B cell (primary cell): ENCODE measurements at regions not wholly inside any gene's neighbourhood (a gene's known extent, or its start where the extent isn't known, plus 50 kb on each side); places are given as distances from the start of the nearest gene placed in this dataset.

Experiments used
- ATAC-seq: fragments of 200-7000 bp; cut with Tn5 transposase; one replicate; pipeline ENCODE4 v1.10.0; 2021; ENCODE audit warnings: low read depth, mild to moderate bottlenecking, moderate number of reproducible peaks, moderate library complexity
- CTCF ChIA-PET: fragments of 350-600 bp; sonication (Branson Sonifier 250); formaldehyde crosslinking; loops from one replicate; lab custom pipeline; 2021; ENCODE audit warnings: antibody characterized with exemption, inconsistent platforms; lab: Charles Lee
- POLR2A ChIA-PET: fragments of 350-600 bp; sonication (Branson Sonifier 250); formaldehyde crosslinking; loops from one replicate; lab custom pipeline; 2021; ENCODE audit warnings: antibody characterized with exemption; lab: Charles Lee
- DNase-seq: peaks from one replicate; pipeline ENCODE4 v3.0.0; 2013
- H2AFZ ChIP-seq: 2 replicates; pipeline ENCODE4 v1.6.1; 2012; ENCODE audit warnings: mild to moderate bottlenecking, low read depth, low read length; ENCODE audit not compliant: insufficient read depth, poor library complexity, severe bottlenecking
- H3K27ac ChIP-seq, 2 donors: 1 replicate in 1 of 2; 2 replicates in 1 of 2; pipeline ENCODE4 v1.5.1; 2012 to 2013; ENCODE audit warnings: low read length in 2 of 2, mild to moderate bottlenecking in 2 of 2, moderate library complexity in 1 of 2
- H3K27me3 ChIP-seq, 4 experiments: fragments of 200-600 bp in 1 of 4; sonication (generic) in 1 of 4; replicated peaks in 1 of 4; 1 replicate in 2 of 4; 2 replicates in 2 of 4; pipeline versions ENCODE4 v1.6.1 to v1.7.0; 2013 to 2016; ENCODE audit warnings: low read length in 3 of 4, mild to moderate bottlenecking in 2 of 4, mixed read lengths in 1 of 4, moderate library complexity in 1 of 4; ENCODE audit not compliant: insufficient read depth in 4 of 4, control insufficient read depth in 3 of 4; ENCODE audit errors: control extremely low read depth in 1 of 4
- H3K36me3 ChIP-seq, 2 experiments: replicated peaks in 1 of 2; 1 replicate in 1 of 2; 2 replicates in 1 of 2; pipeline versions ENCODE4 v1.6.1 to v1.7.1; 2013; ENCODE audit warnings: low read length in 1 of 2; ENCODE audit not compliant: insufficient read depth in 2 of 2, control insufficient read depth in 1 of 2; ENCODE audit errors: control extremely low read depth in 1 of 2, extremely low read depth in 1 of 2
- H3K4me1 ChIP-seq, 2 donors: fragments of 200-600 bp in 1 of 2; sonication (generic) in 1 of 2; 1 replicate in 1 of 2; 2 replicates in 1 of 2; pipeline versions ENCODE4 v1.5.1 to v1.6.1; 2013 to 2017; ENCODE audit warnings: low read length in 2 of 2; ENCODE audit not compliant: control insufficient read depth in 2 of 2, insufficient read depth in 2 of 2
- H3K4me2 ChIP-seq: replicated peaks from 2 replicates; pipeline ENCODE3; 2012; ENCODE audit warnings: mild to moderate bottlenecking, low read depth, low read length; ENCODE audit not compliant: poor library complexity, severe bottlenecking
- H3K4me3 ChIP-seq, 5 experiments: fragments of 200-600 bp in 1 of 5; sonication (generic) in 1 of 5; 1 replicate in 3 of 5; 2 replicates in 2 of 5; pipeline versions ENCODE4 v1.5.1 to v1.7.0; 2011 to 2016; ENCODE audit warnings: low read length in 4 of 5, mild to moderate bottlenecking in 4 of 5, low read depth in 2 of 5, control low read depth in 1 of 5, moderate library complexity in 1 of 5; ENCODE audit not compliant: insufficient read depth in 1 of 5; ENCODE audit errors: control extremely low read depth in 1 of 5, extremely low read depth in 1 of 5
- H3K79me2 ChIP-seq: fragments of 200-600 bp; sonication (generic); one replicate; pipeline ENCODE4 v1.6.0; 2016; ENCODE audit warnings: low read length; ENCODE audit not compliant: control insufficient read depth, insufficient read depth
- H3K9ac ChIP-seq: fragments of 200-600 bp; sonication (generic); 2 replicates; pipeline ENCODE4 v1.6.1; 2017; ENCODE audit warnings: mild to moderate bottlenecking, low read length, moderate library complexity
- H3K9me3 ChIP-seq, 3 donors: one replicate each; pipeline versions ENCODE4 v1.6.1 to v1.7.1; 2013; ENCODE audit warnings: low read length in 2 of 3; ENCODE audit not compliant: control insufficient read depth in 2 of 3, insufficient read depth in 1 of 3; ENCODE audit errors: control extremely low read depth in 1 of 3
- H4K20me1 ChIP-seq: 2 replicates; pipeline ENCODE4 v1.6.0; 2012; ENCODE audit warnings: mild to moderate bottlenecking, low read length; ENCODE audit not compliant: insufficient read depth, control insufficient read depth, poor library complexity, severe bottlenecking
- H3K27ac Mint-ChIP-seq: one replicate; pipeline ENCODE4 v1.8.0; 2021; ENCODE audit warnings: mixed read lengths
- H3K27me3 Mint-ChIP-seq: one replicate; pipeline ENCODE4 v1.8.0; 2021; ENCODE audit warnings: mixed read lengths
- H3K4me1 Mint-ChIP-seq: one replicate; pipeline ENCODE4 v1.8.0; 2021; ENCODE audit warnings: mixed read lengths
- H3K4me3 Mint-ChIP-seq: one replicate; pipeline ENCODE4 v1.8.0; 2021; ENCODE audit warnings: mixed read lengths
- H3K9me3 Mint-ChIP-seq: one replicate; pipeline ENCODE4 v1.8.0; 2022; ENCODE audit warnings: mixed read lengths; ENCODE audit not compliant: insufficient read depth
- EZH2 ChIP-seq: IDR thresholded peaks from 2 replicates; pipeline ENCODE4 v1.6.1; 2012; ENCODE audit warnings: borderline replicate concordance, low read depth, mild to moderate bottlenecking, moderate library complexity, low read length; ENCODE audit not compliant: insufficient read depth, poor library complexity, severe bottlenecking
- WGBS: methylation state at CpG from one replicate; pipeline ENCODE4 v1.1.5; 2013; ENCODE audit warnings: missing lambda C conversion rate; ENCODE audit not compliant: insufficient coverage; 5-methylcytosine and 5-hydroxymethylcytosine counted together
- intact Hi-C: fragments of 100-400 bp; cut with micrococcal nuclease; formaldehyde crosslinking; loops from one replicate; pipeline ENCODE4 v1.10.0; 2022
- TF ChIP-seq, protein P1 (sequence below): fragments of 200-600 bp; IDR thresholded peaks from one replicate; pipeline ENCODE4 v1.8.0; 2022; ENCODE audit warnings: antibody characterized with exemption, mild to moderate bottlenecking

DNA sequence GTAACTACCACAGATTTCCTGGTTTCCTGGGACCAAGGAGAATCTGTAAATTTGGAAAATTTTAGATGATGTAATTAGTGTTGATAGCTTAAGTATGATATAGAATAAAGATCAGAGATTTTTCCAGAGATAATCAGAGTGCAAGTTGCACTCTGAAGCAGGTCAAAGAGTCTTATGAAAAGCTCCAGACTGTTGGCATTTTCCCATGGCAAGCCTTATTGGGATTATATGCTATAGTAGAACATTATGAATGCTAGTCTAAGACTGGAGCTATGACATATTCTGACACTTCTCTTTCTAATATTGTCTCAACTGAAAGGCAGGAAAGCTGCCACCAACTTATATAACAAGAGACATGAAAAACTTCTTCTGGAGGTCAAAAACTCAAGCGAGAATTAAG is 1638.3 kb upstream of the LRRTM1 start:
- H3K27me3 ChIP-seq, result no peaks in the 10 kb centered on the region
- no peak overlapping the region for H2AFZ ChIP-seq
- H3K27ac ChIP-seq, result no peak overlapping the region
- no CpG with 5 or more reads among the region's 1 CpG for WGBS
- H3K9ac ChIP-seq, result no peak overlapping the region
- CTCF ChIA-PET, result no interaction called here
- intact Hi-C loops, result no loop called here
- no peaks in the 10 kb centered on the region for H4K20me1 ChIP-seq
- no peak overlapping the region for H3K4me3 ChIP-seq
- POLR2A ChIA-PET, result no interaction called here
- H3K4me3 Mint-ChIP-seq, result no peak overlapping the region
- no peaks in the 10 kb centered on the region for H3K4me1 Mint-ChIP-seq
- no peak for TF ChIP-seq EZH2
- TF ChIP-seq, protein P1, sequence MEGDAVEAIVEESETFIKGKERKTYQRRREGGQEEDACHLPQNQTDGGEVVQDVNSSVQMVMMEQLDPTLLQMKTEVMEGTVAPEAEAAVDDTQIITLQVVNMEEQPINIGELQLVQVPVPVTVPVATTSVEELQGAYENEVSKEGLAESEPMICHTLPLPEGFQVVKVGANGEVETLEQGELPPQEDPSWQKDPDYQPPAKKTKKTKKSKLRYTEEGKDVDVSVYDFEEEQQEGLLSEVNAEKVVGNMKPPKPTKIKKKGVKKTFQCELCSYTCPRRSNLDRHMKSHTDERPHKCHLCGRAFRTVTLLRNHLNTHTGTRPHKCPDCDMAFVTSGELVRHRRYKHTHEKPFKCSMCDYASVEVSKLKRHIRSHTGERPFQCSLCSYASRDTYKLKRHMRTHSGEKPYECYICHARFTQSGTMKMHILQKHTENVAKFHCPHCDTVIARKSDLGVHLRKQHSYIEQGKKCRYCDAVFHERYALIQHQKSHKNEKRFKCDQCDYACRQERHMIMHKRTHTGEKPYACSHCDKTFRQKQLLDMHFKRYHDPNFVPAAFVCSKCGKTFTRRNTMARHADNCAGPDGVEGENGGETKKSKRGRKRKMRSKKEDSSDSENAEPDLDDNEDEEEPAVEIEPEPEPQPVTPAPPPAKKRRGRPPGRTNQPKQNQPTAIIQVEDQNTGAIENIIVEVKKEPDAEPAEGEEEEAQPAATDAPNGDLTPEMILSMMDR, result no peak
- H3K4me2 ChIP-seq, result no peak overlapping the region
- no peaks in the 10 kb centered on the region for H3K4me1 ChIP-seq
- ATAC-seq, result no peak
- peaks cover 6% of the 10 kb centered on the region for H3K9me3 Mint-ChIP-seq
- no peak overlapping the region for H3K27ac Mint-ChIP-seq
- no peaks in the 10 kb centered on the region for H3K27me3 Mint-ChIP-seq
- no peaks in the 10 kb centered on the region for H3K36me3 ChIP-seq
- peaks cover 0 to 3% (median 0%) of the 10 kb centered on the region in 3 donors for H3K9me3 ChIP-seq
- DNase-seq, result no peak
- no peaks in the 10 kb centered on the region for H3K79me2 ChIP-seq

DNA sequence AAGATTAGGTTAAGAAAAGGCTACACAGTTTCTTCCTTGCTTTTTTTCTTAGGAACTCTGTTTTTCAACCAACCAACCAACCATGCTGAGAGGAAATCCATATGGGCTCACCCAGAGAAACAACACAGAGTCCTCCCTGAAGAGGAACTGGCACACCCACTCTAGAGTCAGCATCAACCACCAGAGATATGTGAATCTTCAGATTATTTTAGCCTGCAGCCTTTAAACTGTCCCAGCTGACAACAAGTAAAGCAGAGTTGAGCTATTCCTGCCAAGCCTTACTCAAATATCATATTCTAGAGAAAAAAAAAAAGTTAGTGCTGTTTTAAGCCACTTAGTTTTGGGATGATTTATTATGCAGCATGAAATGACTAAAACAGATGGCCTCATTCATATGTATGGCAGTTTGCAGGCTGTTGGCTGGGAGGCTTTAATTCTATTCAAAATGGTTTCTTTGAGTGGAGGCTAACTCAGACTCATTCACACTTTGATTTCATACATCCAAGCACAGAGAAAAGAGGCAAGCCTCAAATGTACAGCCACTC is 1637.7 kb upstream of the LRRTM1 start:
- Mint-ChIP-seq H3K27me3 (no peaks in the 10 kb centered on the region), H3K9me3 (peaks cover 6% of the 10 kb centered on the region), H3K4me1 (no peaks in the 10 kb centered on the region), H3K4me3 (no peak overlapping the region), H3K27ac (no peak overlapping the region)
- intact Hi-C loops, result no loop called here
- Histone ChIP-seq H3K79me2 (no peaks in the 10 kb centered on the region), H3K27me3 (no peaks in the 10 kb centered on the region), H2AFZ (no peak overlapping the region), H3K4me1 (no peaks in the 10 kb centered on the region), H3K9me3 (peaks cover 0 to 3% (median 0%) of the 10 kb centered on the region in 3 donors), H3K4me2 (no peak overlapping the region), H3K36me3 (no peaks in the 10 kb centered on the region), H3K27ac (no peak overlapping the region), H4K20me1 (no peaks in the 10 kb centered on the region), H3K9ac (no peak overlapping the region), H3K4me3 (no peak overlapping the region)
- no peak for TF ChIP-seq EZH2
- TF ChIP-seq, protein P1, result no peak
- no peak for DNase-seq
- POLR2A ChIA-PET, result no interaction called here
- CTCF ChIA-PET, result no interaction called here
- ATAC-seq, result no peak
